Osteocyte (in vitro differentiated cells): ENCODE measurements at regions not wholly inside any gene's neighbourhood (a gene's known extent, or its start where the extent isn't known, plus 50 kb on each side); places are given as distances from the start of the nearest gene placed in this dataset.

ENCODE experiments used
- DNase-seq: peaks from one replicate; pipeline ENCODE4 v3.0.0; 2021; ENCODE audit warnings: mixed read lengths; ENCODE audit not compliant: unreplicated experiment; ENCODE audit errors: extremely low spot score
- H3K27ac Mint-ChIP-seq: one replicate; pipeline ENCODE4 v1.8.0; 2021; ENCODE audit warnings: mild to moderate bottlenecking, mixed read lengths; ENCODE audit not compliant: unreplicated experiment
- H3K27me3 Mint-ChIP-seq: one replicate; pipeline ENCODE4 v1.8.0; 2021; ENCODE audit warnings: mixed read lengths; ENCODE audit not compliant: unreplicated experiment
- H3K36me3 Mint-ChIP-seq: one replicate; pipeline ENCODE4 v1.8.0; 2021; ENCODE audit warnings: mixed read lengths; ENCODE audit not compliant: unreplicated experiment
- H3K4me1 Mint-ChIP-seq: one replicate; pipeline ENCODE4 v1.8.0; 2021; ENCODE audit warnings: mixed read lengths; ENCODE audit not compliant: unreplicated experiment
- H3K4me3 Mint-ChIP-seq: one replicate; pipeline ENCODE4 v1.8.0; 2021; ENCODE audit warnings: mild to moderate bottlenecking, moderate library complexity, mixed read lengths; ENCODE audit not compliant: unreplicated experiment
- H3K9me3 Mint-ChIP-seq: one replicate; pipeline ENCODE4 v1.8.0; 2021; ENCODE audit warnings: mixed read lengths; ENCODE audit not compliant: unreplicated experiment
- CTCF ChIP-seq: fragments of 200-600 bp; sonication (generic); IDR thresholded peaks from 2 replicates; pipeline ENCODE4 v1.5.0; 2021; ENCODE audit warnings: antibody characterized with exemption, mild to moderate bottlenecking, moderate library complexity

- no peak overlapping the region for H3K4me3 Mint-ChIP-seq
- DNase-seq: no peak
- no peak for TF ChIP-seq CTCF
- H3K4me1 Mint-ChIP-seq: no peaks in the 10 kb centered on the region
- H3K36me3 Mint-ChIP-seq: no peaks in the 10 kb centered on the region
- H3K9me3 Mint-ChIP-seq: no peaks in the 10 kb centered on the region
- no peaks in the 10 kb centered on the region for H3K27me3 Mint-ChIP-seq
- no peak overlapping the region for H3K27ac Mint-ChIP-seq
Measured at GRCh38 chr14:98889836-98890185, 382.2 kb downstream of the BCL11B start.

GRCh38 chr14:98890556-98891340 is 381.2 kb downstream of the BCL11B start:
- Mint-ChIP-seq H3K9me3 (no peaks in the 10 kb centered on the region), H3K4me3 (no peak overlapping the region), H3K4me1 (no peaks in the 10 kb centered on the region), H3K27ac (no peak overlapping the region), H3K27me3 (no peaks in the 10 kb centered on the region), H3K36me3 (no peaks in the 10 kb centered on the region)
- DNase-seq: no peak
- TF ChIP-seq CTCF: no peak

- no peak for DNase-seq
- Mint-ChIP-seq H3K36me3 (no peaks in the 10 kb centered on the region), H3K27me3 (no peaks in the 10 kb centered on the region), H3K4me1 (no peaks in the 10 kb centered on the region), H3K9me3 (no peaks in the 10 kb centered on the region), H3K27ac (no peak overlapping the region), H3K4me3 (no peak overlapping the region)
- TF ChIP-seq CTCF: no peak
Measured at GRCh38 chr14:98893675-98894074, 378.3 kb downstream of the BCL11B start.

- Mint-ChIP-seq H3K36me3 (no peaks in the 10 kb centered on the region), H3K27ac (no peak overlapping the region), H3K4me1 (no peaks in the 10 kb centered on the region), H3K27me3 (no peaks in the 10 kb centered on the region), H3K9me3 (no peaks in the 10 kb centered on the region), H3K4me3 (no peak overlapping the region)
- DNase-seq: no peak
- no peak for TF ChIP-seq CTCF
Measured at GRCh38 chr14:98894600-98894999, 377.4 kb downstream of the BCL11B start.

- no peaks in the 10 kb centered on the region for H3K27me3 Mint-ChIP-seq
- H3K4me3 Mint-ChIP-seq: no peak overlapping the region
- TF ChIP-seq CTCF: no peak
- H3K27ac Mint-ChIP-seq: no peak overlapping the region
- no peak for DNase-seq
- H3K9me3 Mint-ChIP-seq: no peaks in the 10 kb centered on the region
- peaks cover 2% of the 10 kb centered on the region for H3K4me1 Mint-ChIP-seq
- H3K36me3 Mint-ChIP-seq: no peaks in the 10 kb centered on the region
Measured at GRCh38 chr14:98896449-98896848, 375.5 kb downstream of the BCL11B start.
